Gastrocnemius medialis (tissue), 4 donors: ENCODE measurements at regions not wholly inside any gene's neighbourhood (a gene's known extent, or its start where the extent isn't known, plus 50 kb on each side); places are given as distances from the start of the nearest gene placed in this dataset.

Source experiments
- CTCF ChIP-seq, 5 experiments: fragments of 450-650 bp in 3 of 5; fragments of 200-600 bp in 2 of 5; sonication (generic) in 2 of 5; IDR thresholded peaks in 4 of 5; conservative IDR thresholded peaks in 1 of 5; 1 replicate in 4 of 5; 2 replicates in 1 of 5; pipeline ENCODE4 v1.5.1; 2016 to 2019; ENCODE audit warnings: antibody characterized with exemption in 5 of 5, mild to moderate bottlenecking in 3 of 5, moderate library complexity in 3 of 5
- POLR2A ChIP-seq, 2 donors: fragments of 450-650 bp; IDR thresholded peaks; one replicate each; pipeline ENCODE4 v1.6.1; 2017; ENCODE audit warnings: antibody characterized with exemption in 2 of 2, mild to moderate bottlenecking in 2 of 2, moderate library complexity in 2 of 2

- TF ChIP-seq CTCF (IDR thresholded peaks at IDR 0.05 in 4 of 5, conservative IDR thresholded peaks at IDR 0.05 in 1 of 5) (no peak), POLR2A (IDR thresholded peaks at IDR 0.05) (no peak)
Observed at GRCh38 chr4:188984518-188984917, 845.3 kb downstream of the TRIML1 start.
